ENCODE measurements at regions not wholly inside any gene's neighbourhood (a gene's known extent, or its start where the extent isn't known, plus 50 kb on each side); places are given as distances from the start of the nearest gene placed in this dataset.

DNA sequence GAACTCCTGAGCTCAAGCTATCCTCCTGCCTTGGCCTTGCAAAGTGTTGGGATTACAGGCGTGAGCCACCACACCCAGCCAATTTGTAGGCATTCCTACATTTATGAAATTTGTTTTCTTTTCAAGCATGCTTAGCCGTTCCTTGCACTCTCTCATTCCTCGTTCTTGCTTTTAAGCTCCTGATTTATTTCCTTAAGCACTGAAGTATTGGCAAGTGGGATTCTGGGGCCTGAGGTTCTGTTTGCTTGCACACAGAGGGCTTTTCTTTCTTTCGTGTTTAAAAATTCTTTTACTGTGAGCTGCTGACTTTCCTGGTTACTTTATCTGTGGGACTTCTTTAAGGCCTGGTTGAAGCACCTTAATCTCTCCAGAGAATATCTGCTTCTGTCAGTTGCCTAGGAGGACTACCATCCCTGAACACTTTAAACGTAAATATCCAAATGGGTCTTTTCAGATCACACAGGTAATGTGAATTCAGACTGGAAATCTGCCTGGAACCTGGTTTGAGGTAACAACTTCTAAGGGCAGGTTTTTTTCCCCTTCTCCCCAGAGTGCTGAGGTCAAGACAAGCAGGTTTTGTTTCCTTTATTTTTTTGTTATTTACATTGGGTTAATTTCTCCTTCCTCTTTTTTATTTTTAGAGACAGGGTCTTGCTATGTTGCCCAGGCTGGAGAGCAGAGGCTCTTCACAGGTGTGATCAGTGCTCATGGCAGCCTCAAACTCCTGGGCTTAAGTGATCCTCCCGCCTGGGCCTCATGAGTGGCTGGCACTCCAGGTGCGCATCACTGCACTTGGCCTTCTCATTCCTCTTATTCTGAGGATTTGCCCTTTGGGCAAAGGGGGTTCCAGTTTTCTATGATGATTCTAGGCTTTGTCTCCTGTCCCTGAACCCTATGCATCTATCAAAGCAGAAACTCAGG, 102.9 kb downstream of the PFKFB3 start:
- DNase-seq, result peak in 1 of 42 donors; percentile 13
- intact Hi-C loops (cut with DNase I), result no loop called here

DNA sequence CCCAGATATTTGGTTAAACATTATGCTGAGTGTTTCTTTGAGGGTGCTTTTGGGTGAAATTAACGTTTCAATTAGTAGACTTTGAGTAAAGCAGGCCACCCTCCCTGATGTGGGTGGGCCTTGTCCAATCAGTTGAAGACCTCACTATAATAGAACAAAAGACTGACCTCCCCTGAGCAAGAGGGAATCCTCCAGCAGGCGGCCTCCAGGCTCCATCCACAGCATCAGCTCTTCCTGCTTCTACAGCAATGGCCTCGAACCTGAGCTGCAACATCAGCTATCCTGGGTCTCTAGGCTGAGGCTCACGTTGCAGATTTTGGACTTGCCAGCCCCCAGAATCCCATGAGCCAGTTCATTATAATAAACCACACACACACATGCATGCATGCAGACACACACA, 104.2 kb downstream of the PFKFB3 start:
- intact Hi-C loops (cut with DNase I), result no loop called here
- no peak for DNase-seq

DNA sequence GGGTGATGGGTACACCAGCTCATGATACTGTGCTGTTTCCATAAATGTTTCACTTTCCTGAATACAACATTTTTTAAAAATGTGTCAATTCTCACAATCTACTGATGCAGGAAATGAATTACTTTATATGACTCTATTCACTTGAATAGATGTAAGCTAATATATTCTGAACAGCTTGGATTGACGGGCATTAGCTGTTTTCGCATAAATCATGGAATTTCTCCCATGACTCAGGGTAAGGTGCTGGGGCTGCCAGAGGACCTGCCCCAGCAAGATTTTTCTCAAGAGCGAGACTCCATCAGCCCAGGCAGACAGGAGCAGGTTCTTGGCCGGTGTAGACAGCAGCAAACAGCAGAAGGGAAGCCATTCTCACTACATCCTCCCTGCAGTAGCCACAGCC, 107.1 kb downstream of the PFKFB3 start:
- DNase-seq, result no peak

DNA sequence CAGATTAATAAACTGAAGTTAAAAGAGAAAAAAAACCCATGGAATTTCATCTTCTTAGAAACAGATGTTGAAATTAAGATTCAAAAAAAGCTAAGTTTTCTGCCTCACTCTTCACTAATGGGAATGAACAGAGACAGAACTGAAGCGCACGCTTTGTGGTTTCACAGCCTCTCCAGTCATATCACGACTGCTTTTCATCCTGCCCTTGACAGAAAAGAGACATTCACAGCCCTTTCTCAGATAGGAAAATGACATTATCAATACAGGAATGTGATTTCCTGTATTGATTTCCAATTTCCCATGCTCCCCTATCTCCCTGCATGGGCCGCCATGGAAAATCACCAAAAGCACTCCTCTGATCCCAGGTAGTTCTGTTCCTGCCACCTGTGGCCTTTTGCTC, 108.2 kb downstream of the PFKFB3 start:
- intact Hi-C loops (cut with DNase I), result no loop called here

More for the DNA sequence above, 107.1 kb downstream of the PFKFB3 start:
- intact Hi-C loops (cut with DNase I), result no loop called here

DNA sequence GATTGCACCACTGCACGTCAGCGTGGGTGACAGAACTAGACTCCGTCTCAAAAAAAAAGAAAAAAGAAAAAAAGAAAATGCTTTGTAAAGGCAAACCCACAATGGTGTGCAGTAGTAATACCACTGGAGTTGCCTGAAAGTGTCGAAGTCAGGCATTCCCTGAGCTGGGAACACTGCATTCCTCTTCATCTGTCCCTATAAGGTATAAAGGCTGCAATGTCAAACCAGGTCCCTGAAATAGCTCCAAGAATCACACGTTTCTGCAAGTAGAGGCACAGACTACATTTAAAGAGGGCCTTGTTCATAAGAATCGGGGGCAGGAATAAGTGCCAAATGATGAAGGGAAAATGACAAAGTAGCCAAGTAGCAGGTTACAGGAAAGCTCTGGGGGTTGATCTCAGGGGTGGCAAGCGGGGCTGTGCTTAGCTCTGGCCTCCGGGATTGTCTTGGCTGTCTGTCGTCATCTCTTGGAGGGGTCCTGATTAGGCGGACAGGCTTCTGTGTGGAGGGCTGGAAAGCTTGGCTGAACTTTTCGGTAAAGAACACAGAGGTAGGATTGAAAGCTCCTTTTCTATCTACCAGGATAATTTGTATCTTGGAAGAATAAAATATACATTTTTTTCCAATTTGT, 109.1 kb downstream of the PFKFB3 start:
- intact Hi-C loops (cut with DNase I), result no loop called here

More for the DNA sequence above, 108.2 kb downstream of the PFKFB3 start:
- DNase-seq, result no peak

DNA sequence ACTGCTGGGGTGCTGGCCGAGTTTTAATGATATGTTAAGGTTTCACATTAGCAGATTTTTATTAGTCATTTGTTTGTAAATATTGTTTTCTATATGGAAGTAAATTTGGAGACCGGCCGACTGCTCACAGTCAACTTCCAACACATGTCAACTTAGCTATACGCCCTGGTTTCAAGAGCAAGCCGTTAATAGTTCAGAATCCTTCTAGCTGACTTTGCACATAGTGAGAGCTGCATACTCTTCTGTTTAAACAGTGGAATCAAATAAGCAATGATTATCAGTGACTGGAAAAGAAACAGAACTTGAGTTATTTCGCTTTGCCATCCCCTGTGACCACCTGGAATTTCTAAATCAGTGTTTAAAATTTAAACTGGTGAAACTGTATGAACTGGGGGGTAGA, 109.9 kb downstream of the PFKFB3 start:
- intact Hi-C loops (cut with DNase I), result no loop called here
- no peak for DNase-seq

More for the DNA sequence above, 109.1 kb downstream of the PFKFB3 start:
- peak in 4 of 42 donors; percentile 22 to 64 (median 39) for DNase-seq

DNA sequence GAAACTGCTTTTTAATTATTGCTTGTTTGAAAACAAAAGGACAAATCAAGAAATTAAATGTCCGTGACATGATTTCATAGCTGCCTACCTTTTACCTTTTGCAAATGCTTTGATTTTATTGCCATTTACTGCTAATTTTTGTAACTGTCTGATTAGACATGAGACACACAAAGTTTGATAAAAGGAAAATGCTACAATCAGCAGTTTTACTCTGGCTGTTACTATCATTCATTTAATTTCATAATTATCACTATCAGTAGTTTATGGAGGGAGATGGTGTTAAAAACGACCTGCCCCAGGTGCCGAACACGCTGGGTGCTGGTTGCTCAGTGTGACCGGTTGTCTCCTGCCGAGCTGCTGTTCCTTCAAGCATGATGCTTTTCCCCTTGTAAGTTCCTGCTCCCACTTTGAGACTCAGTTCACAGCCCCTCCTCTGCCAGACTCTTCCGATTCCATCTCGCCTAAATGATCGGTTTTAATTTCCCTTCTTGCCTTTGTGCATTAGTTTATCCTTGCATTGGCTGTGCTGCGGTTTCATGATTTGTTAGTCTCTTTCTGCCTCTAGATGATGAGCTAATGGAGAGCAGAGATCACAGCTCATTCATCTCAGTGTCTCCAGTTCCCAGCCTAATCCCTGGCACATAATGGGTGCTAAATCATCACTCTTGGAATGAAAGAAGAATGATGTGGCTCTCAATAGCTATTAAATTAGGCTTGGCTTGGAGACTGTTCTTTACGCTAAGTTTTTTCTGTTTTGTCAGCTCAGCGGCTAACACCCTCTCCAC, 110.6 kb downstream of the PFKFB3 start:
- intact Hi-C loops (cut with DNase I), result no loop called here
- DNase-seq, result no peak

DNA sequence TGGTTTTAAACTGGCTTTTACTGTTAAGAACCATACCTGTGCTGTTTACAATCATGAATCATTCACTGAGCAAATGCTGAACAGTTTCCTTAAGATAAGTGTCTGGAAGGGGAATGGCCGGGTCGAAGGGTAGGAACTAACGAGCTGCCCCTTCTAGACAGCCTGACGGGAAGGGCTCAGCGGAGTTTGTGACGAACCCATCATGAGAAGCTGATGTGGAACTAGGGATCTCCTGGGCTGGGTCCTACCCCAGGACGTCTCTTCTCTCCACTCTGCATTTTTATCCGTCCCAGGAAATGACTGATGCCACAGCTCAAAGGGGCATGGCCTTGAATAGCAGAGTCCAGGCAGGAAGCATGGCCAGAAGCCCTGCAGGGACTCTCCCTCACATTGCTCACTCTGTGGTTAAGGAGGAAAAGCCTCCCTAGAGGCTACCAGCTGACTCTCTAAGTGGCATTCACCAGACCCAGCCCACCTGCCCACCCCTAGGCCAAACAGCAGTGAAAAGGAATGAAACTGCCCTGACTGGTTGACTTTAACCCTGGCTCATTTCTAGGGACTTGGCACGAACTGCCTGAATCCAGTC, 112.0 kb downstream of the PFKFB3 start:
- intact Hi-C loops (cut with DNase I), result no loop called here
- DNase-seq, result no peak

DNA sequence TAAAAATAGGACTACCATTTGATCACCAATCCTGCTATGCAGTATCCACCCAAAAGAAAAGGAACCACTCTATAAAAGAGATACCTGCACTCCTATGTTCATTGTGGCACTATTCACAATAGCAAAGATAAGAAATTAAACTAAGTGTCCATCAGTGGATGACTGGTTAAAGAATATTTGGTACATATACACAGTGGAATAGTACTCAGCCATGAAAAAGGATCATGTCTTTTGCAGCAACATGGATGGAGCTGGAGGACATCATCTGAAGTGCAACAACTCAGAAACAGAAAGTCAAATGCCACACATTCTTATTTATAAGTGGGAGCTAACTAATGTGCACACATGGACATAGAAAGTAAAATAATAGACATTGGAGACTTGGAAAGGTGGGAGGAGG, 116.4 kb downstream of the PFKFB3 start:
- intact Hi-C loops (cut with DNase I), result no loop called here
- DNase-seq, result no peak

DNA sequence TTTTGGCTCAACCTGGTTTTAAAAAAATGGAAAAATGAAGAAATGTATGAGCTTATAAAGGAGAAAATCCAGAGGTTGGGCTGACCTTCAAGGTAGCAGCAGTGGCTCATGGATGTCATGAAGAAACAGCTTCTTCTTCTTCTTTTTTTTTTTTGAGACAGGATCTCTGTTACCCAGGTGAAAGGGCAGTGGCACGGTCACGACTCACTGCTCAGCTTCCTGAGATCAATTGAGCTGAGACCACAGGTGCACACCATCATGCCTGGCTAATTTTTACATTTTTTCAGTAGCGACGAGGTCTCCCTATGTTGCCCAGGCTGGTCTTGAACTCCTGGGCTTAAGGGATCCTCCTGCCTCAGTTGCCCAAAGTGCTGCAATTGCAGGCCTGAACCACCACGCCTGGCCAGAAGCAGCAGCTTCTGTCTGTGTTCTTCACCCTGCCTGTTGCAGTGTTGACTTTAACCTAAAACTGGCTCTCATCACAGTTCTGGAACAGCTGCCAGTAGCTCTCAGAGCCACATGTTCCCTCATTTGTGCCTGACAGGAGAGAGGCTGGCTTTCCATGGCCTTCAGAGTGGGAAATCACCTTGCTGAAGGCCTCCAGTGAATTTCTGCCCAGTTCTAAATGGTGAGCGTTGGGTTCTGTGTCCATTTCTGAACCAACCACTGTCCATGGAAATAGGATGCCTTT, 117.7 kb downstream of the PFKFB3 start:
- no peak for DNase-seq
- intact Hi-C loops (cut with DNase I), result no loop called here

DNA sequence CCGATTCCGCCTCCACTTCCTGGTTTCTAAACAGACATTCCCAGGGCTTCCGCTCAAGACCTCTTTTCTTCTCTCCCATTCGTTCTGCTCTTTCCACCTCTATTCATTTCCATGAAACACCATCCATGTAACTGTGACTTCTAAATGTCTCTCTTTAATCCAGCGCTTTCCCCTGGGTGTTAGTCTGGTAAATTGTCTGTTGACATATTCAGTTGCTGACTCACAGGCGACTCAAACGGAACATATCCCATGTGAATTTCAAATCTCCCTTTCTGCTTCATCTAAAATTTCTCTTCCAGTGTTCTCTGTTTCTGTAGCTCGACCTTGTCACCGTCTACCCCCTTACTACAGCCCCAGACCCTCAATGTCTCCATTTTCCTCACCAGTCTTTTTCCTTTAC, 119.1 kb downstream of the PFKFB3 start:
- intact Hi-C loops (cut with DNase I), result no loop called here
- no peak for DNase-seq

DNA sequence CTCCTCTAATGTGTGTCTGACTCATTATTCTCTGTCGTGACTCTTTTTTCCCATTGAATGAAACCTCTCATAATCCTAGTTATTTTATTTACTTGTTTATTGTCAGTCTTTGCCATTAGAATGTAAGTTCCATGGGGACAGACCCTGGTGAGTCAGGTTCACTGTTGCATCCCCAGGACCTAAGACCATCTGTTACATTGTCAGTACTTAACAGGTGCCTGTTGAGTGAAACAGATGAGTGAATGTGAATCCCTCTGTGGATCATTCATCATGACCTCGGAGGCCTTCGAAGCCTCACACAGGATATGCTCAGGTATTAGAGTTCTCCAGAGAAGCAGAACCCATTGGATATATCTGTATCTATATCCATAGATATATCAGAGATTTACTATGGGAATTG, 120.1 kb downstream of the PFKFB3 start:
- no peak for DNase-seq
- intact Hi-C loops (cut with DNase I), result no loop called here

DNA sequence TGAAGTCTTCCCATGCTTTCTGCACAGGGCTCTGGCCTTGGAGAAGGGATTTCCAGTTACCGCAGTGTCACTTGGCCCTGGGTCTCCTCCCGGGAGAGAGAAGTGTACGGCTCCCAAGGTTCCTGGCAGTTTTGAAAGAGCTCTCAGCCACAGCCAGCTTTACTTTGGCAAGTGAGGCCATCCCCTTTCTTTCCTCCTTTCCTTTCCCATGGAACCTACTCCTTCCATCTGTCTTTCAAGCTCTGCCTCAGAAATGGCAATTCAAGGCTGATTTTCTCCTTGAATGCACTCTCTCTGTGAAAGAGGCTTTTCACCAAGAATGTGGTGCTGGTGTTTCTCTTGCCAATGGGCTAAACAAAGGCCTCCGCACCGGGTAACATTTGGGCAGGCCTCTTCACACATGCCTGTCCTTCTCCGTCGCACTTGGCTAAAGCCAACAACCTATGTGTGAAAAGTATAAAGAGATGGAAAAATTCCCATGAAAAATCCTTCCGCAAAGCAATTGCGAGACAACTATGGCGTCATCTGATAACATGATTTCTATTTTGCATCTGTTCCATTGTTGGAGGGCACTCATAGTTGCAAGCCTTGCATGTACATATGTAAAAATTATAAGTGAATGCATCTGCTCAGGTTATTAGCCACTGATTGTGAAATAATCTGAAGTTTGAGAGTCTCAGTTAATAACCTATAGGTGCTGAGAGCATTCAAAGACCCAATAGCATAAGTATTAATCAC, 125.4 kb downstream of the PFKFB3 start:
- intact Hi-C loops (cut with DNase I), result no loop called here
- peak in 26 of 42 donors; percentile 11 to 83 (median 55) for DNase-seq

DNA sequence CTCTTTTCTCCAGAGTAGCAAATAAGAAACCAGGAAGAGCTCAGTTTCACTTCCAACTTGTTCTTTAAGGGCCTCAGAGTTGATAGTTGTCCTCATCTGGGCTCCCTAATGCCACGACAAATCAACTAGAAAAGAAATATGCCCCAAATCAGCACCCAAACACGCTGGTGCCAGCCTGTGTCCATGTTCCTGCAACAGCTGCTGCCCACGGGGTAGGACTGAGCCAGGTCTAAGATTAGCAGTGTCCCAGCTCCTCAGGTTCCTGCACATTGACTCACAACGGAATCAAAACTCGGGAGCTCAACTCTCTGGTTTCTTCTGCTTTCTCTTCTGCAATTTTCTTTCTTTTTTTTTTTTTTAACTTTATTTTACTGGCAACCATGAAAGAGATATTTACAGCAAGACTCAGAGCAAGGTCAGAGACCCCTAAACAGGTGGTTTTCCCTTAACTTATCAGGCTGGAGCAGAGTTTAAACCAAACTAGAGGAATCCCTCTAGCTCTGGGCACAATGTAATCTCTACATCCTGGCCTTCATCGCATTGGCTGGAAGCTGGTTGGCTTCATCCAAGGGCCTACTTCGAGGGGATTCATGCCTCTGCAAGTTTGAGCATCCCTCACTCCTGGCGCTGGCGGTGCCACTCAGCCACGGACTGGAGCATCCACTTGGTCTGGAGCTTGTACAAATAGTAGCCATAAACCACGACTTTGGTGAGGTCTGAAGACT, 126.1 kb downstream of the PFKFB3 start:
- intact Hi-C loops (cut with DNase I), result no loop called here

DNA sequence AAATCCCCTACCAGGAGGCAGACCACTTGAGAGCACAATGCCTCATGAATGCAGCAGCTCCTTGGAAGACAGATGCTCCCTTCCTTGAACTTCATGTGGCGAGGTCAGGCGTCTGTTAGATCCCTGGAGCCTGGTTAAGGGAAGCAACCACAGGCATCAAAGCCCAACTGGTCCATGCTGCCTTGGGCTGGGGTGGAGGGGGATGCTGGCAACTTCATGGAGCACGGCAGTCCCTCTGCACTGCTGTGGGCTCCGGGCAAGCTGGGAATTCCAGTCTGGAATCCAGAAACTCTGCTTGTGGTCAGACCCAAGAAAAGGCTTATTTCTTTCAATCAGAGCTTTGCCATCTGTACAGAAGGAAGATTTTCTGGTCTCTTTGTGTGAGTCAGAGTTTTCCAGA, 130.4 kb downstream of the PFKFB3 start:
- peak in 1 of 42 donors; percentile 13 for DNase-seq
- intact Hi-C loops (cut with DNase I), result no loop called here

More for the DNA sequence above, 126.1 kb downstream of the PFKFB3 start:
- peak in 39 of 42 donors; percentile 10 to 79 (median 47) for DNase-seq

DNA sequence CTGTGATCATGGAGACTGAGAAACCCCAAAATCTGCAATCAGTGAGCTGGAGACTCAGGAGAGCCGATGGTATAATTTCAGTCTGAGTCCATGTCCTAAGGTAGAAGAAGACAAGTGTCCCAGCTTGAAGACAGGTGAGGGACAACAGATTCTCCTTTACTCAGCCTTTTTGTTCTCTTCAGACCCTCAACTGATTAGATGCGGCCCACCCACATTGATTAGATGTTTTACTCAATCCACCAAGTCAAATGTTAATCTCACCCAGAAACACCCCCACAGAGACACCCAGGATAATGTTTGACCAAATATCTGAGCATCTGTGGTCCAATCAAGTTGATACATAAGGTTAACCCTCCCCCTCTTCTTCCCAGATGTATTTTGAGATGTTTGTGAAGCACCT, 131.2 kb downstream of the PFKFB3 start:
- intact Hi-C loops (cut with DNase I), result no loop called here
- DNase-seq, result peak in 1 of 42 donors; percentile 3

DNA sequence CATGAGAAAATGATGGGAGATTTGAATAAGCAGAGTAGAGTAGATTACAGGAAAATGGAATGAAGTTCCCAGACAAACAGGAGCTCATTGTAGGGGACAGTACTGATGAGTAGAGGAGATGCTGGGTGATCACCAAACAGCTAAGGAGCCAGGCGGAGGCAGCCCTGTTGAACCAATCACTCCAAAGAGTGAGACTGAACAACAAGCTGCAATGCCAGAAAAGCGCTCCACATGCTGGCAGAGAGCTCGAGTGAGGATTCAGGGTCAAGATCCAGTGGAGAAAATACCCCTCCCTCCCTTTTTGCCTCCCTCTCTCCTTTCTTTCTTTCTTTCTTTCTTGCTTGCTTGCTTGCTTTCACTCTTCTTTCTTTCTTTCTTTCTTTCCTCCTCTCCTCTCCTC, 133.3 kb downstream of the PFKFB3 start:
- intact Hi-C loops (cut with DNase I), result no loop called here
- peak in 15 of 42 donors; percentile 16 to 63 (median 40) for DNase-seq
